BJ (cell line): ENCODE measurements at regions not wholly inside any gene's neighbourhood (a gene's known extent, or its start where the extent isn't known, plus 50 kb on each side); places are given as distances from the start of the nearest gene placed in this dataset. TPM values are rescaled to one million over a fixed set of nuclear protein-coding genes. Genes with fewer than 3 reads are reported as not detected.

ENCODE experiments used
- CTCF ChIA-PET: fragments of 350-600 bp; formaldehyde crosslinking; extraction: SDS; loops from one replicate; lab custom pipeline; 2021; ENCODE audit warnings: antibody characterized with exemption, inconsistent platforms; lab: Yijun Ruan, JAX
- POLR2A ChIA-PET: fragments of 300-600 bp; sonication (Branson Sonifier 250); formaldehyde crosslinking; extraction: SDS; loops from one replicate; lab custom pipeline; 2021; ENCODE audit warnings: antibody characterized with exemption; lab: Charles Lee
- DNase-seq: peaks from one replicate; pipeline ENCODE4 v3.0.0-alpha.2; 2011; ENCODE audit warnings: low read depth
- H3K27me3 ChIP-seq: 2 replicates; pipeline ENCODE4 v1.6.0; 2011; ENCODE audit warnings: low read length; ENCODE audit not compliant: control insufficient read depth, insufficient read depth
- H3K36me3 ChIP-seq: 2 replicates; pipeline ENCODE4 v1.5.1; 2011; ENCODE audit warnings: low read length; ENCODE audit not compliant: control insufficient read depth, insufficient read depth
- H3K4me3 ChIP-seq: 2 replicates; pipeline ENCODE4 v1.5.1; 2011; ENCODE audit warnings: low read depth, mild to moderate bottlenecking, control low read depth, low read length
- small RNA-seq: library from RNA; depleted of rRNA; stranded (forward); fragments of <200 nt; gene quantifications from one replicate; pipeline ENCODE3, GENCODE V24; 2012; ENCODE audit warnings: low replicate concordance, low read depth; ENCODE audit not compliant: insufficient read length
- TF ChIP-seq, protein P1 (sequence below): IDR thresholded peaks from 2 replicates; pipeline ENCODE4 v1.5.1; 2011; ENCODE audit warnings: low read depth, mild to moderate bottlenecking, control low read depth, inconsistent platforms, low read length, moderate library complexity; ENCODE audit not compliant: insufficient read depth

DNA sequence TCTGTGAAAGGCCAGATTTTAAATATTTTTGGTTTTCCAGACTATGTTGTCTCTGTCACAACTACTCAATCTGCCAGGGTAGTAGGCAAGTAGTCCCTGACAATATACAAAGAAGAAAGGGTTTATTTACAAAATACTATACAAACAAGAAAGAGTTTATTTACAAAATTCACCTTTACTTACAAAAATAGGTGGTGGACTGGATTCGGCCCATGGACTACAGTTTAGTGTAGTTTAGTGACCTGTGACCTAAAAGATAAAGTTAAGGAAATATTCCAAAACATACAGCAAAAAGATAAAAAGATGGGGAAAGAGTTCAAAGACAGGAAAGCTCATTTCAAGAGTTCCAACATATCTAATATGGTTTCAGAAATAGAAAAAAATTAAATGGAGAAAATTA is 52.9 kb upstream of the MAP10 start:
- ChIA-PET CTCF (no interaction called here), POLR2A (no interaction called here)
- no peaks in the 10 kb centered on the region for H3K27me3 ChIP-seq
- TF ChIP-seq, protein P1, sequence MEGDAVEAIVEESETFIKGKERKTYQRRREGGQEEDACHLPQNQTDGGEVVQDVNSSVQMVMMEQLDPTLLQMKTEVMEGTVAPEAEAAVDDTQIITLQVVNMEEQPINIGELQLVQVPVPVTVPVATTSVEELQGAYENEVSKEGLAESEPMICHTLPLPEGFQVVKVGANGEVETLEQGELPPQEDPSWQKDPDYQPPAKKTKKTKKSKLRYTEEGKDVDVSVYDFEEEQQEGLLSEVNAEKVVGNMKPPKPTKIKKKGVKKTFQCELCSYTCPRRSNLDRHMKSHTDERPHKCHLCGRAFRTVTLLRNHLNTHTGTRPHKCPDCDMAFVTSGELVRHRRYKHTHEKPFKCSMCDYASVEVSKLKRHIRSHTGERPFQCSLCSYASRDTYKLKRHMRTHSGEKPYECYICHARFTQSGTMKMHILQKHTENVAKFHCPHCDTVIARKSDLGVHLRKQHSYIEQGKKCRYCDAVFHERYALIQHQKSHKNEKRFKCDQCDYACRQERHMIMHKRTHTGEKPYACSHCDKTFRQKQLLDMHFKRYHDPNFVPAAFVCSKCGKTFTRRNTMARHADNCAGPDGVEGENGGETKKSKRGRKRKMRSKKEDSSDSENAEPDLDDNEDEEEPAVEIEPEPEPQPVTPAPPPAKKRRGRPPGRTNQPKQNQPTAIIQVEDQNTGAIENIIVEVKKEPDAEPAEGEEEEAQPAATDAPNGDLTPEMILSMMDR: no peak
- H3K4me3 ChIP-seq: no peak overlapping the region
- DNase-seq: no peak
- no peaks in the 10 kb centered on the region for H3K36me3 ChIP-seq

DNA sequence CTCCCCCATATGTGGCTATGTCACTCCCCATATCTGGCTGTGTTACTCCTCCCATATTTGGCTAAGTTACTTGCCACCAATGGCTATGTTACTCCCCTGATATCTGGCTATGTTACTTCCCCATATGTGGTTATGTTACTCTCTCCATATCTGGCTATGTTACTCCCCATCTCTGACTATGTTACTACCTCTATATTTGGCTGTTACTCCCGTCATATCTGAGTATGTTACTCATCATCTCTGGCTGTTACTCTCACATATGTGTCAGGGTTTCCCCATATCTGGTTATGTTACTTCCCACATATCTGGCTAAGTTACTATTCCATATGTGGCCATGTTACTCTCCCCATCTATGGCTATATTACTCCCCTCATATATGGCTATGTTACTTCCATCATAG is 50.3 kb upstream of the MAP10 start:
- no peak for DNase-seq
- ChIA-PET POLR2A (no interaction called here), CTCF (no interaction called here)

More for the DNA sequence above, 50.3 kb upstream of the MAP10 start:
- TF ChIP-seq, protein P1: no peak
- H3K4me3 ChIP-seq: no peak overlapping the region
- H3K27me3 ChIP-seq: no peaks in the 10 kb centered on the region
- H3K36me3 ChIP-seq: no peaks in the 10 kb centered on the region

Small RNAs in the stretch of these regions (small RNA-seq; reads per million reads assigned to genes)
- not detected for gene RNU6-1211P
